Prostate gland (tissue), 2 donors: ENCODE measurements at regions not wholly inside any gene's neighbourhood (a gene's known extent, or its start where the extent isn't known, plus 50 kb on each side); places are given as distances from the start of the nearest gene placed in this dataset.

Source experiments
- POLR2A ChIP-seq: fragments of 450-650 bp; IDR thresholded peaks from one replicate; pipeline ENCODE4 v1.6.1; 2016; ENCODE audit warnings: antibody characterized with exemption, mild to moderate bottlenecking
- POLR2AphosphoS5 ChIP-seq: sonication (generic); formaldehyde crosslinking; IDR thresholded peaks from one replicate; pipeline ENCODE4 v1.6.1; 2017; ENCODE audit warnings: antibody characterized with exemption
- TF ChIP-seq, protein P1 (sequence below), 4 experiments: fragments of 200-600 bp in 2 of 4; fragments of 450-650 bp in 2 of 4; sonication (generic) in 2 of 4; IDR thresholded peaks; 1 replicate in 3 of 4; 2 replicates in 1 of 4; pipeline ENCODE4 v1.5.1; 2016 to 2019; ENCODE audit warnings: antibody characterized with exemption in 4 of 4, mild to moderate bottlenecking in 2 of 4, moderate library complexity in 2 of 4

- TF ChIP-seq, protein P1, sequence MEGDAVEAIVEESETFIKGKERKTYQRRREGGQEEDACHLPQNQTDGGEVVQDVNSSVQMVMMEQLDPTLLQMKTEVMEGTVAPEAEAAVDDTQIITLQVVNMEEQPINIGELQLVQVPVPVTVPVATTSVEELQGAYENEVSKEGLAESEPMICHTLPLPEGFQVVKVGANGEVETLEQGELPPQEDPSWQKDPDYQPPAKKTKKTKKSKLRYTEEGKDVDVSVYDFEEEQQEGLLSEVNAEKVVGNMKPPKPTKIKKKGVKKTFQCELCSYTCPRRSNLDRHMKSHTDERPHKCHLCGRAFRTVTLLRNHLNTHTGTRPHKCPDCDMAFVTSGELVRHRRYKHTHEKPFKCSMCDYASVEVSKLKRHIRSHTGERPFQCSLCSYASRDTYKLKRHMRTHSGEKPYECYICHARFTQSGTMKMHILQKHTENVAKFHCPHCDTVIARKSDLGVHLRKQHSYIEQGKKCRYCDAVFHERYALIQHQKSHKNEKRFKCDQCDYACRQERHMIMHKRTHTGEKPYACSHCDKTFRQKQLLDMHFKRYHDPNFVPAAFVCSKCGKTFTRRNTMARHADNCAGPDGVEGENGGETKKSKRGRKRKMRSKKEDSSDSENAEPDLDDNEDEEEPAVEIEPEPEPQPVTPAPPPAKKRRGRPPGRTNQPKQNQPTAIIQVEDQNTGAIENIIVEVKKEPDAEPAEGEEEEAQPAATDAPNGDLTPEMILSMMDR (IDR thresholded peaks at IDR 0.05) = no peak
- no peak for TF ChIP-seq POLR2A
- TF ChIP-seq POLR2AphosphoS5 = no peak
These were observed 428.3 kb downstream of the KIF4B start for GRCh38 chr5:155441849-155442248.
